Inflammatory macrophage treated with lipopolysaccharide for 4 hours (primary cell): ENCODE measurements at regions not wholly inside any gene's neighbourhood (a gene's known extent, or its start where the extent isn't known, plus 50 kb on each side); places are given as distances from the start of the nearest gene placed in this dataset.
"Not testable (repeated sequence)": the region's sequence is repeated elsewhere in the genome, so short reads cannot be mapped to it uniquely, and the experiment has no call there.

ENCODE experiments used
- DNase-seq: peaks from one replicate; pipeline ENCODE4 v3.0.0-alpha.2; 2020

DNA sequence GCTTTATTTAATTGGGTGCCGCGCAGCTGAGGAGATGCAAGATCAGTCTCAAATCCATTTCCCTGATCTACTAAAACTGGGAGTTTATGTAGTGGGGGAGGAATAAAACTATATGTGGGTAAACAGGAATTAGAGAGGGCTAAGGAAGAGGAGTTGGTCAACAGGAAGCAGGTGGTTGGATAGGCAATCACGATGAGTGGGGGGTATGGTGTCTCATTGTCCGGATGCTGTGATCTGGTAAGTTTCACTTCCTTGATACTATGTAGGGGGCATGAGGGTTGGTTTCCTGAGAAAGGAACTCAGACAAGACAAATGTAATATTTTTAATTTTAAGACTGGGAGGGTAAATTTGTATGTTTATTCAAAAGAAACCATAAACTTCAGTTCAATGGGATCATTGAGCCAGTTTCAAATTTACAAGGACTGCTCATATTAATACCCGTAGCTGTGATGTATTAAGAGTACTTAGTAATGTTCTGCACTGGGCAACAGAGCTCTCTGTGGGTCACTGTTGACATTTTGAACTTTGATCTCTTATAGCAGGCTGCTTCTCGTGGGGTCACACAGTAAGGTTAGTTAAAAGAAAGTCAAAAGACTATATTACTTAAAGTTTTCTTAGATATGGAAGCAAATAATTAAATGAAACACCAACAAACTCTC, 786.2 kb upstream of the FBXO33 start:
- DNase-seq = no peak

DNA sequence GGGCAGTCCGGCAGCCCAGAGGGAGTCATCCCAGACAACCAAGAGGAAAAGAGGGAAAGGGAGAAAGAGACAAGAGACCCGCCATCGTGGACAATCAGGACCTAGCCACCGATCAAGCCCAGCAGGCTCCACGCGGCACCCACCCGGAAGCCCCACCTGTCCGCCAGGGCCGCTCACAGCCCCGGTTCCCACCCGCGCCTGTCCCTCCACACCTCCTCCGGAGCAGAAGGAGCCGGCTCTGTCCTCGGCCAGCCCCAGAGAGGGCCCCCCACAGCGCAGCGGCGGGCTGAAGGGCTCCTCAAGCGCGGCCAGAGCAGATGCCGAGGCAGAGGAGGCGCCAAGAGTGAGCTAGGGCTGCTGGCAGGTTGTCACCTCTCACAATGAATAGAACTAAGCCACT, 784.7 kb upstream of the FBXO33 start:
- no peak for DNase-seq

DNA sequence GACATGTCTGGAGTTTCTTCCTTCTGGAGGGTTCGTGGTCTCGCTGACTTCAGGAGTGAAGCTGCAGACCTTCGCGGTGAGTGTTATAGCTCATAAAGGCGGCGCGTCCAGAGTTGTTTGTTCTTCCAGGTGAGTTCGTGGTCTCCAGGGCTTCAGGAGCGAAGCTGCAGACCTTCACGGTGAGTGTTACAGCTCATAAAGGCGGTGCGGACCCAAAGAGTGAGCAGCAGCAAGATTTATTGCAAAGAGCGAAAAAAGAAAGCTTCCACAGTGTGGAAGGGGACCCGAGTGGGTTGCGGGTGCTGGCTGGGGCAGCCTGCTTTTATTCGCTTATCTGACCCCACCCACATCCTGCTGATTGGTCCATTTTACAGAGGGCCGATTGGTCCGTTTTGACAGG, 784.2 kb upstream of the FBXO33 start:
- not testable (repeated sequence) for DNase-seq

DNA sequence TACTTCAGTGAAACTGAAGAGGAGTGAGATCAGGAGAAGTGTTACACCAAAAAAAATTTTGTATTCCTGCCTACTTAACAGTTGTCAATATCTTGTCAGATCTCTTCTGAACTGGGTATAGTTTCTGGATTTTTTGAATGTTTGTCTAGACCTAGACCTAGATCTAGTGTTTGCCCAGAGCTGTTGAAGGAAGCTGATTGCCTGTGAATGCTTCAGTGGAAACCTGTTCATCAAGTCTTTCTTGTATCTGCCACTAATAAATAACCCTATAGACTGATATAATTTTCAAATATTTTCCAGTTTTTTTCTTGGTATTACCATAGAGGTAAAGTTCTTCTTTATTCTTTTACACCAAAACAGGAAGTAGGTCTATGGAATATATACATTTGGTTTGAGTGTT, 781.5 kb upstream of the FBXO33 start:
- DNase-seq = no peak

DNA sequence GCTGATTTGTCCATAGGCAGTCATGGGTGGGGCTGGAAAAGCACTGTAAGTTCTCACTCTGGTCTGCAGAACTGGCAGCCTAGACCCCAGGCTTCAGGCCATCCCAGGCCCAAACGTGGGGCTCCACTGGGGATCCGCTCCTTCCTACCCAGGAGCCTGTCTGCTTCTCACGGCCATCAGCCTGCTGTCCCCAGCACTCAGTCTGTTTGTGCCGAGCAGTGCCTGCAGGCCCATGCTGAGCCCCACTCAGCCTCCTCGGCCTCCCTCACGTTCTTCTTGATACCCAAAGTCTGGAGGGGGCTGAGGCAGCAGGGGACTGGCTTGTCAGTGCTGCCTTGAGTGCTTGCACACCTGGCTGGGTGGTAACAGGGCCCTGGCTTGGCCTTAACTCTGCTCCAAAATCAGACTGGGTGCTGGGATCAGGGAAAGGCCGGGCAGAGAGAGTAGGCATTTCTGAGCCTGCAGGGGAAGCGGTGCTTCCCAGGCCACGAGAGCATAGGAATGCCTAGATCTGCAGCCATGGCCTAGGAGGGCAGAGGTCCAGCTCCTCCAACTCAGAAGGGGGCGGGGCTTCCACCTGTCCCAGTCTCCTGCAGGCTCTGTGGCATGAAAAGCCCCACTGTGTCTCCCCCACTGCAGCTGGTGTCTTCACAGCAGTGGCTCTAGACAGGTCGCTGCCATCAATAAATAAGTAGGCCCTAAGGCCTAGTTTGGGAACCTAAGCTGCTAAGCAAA, 772.4 kb upstream of the FBXO33 start:
- DNase-seq = no peak

DNA sequence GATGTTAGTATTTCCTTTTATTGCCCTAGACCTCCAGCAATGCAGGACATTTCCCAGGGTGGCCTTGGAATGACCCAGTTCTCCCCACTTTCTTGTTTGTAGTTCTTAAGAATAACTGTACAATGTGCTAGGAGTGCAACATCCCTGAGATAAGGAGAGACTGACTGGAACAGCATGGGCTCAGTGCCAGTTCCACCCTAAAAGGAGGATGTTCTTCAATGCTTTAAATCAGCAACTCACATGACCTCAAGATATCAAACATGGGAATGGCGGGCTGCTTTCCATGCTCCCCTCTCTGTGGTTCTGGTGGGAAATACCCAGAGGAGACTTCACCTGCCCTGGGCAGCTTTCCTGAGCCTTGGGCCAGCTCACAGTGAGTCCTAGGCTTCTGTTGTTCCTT, 766.9 kb upstream of the FBXO33 start:
- no peak for DNase-seq

DNA sequence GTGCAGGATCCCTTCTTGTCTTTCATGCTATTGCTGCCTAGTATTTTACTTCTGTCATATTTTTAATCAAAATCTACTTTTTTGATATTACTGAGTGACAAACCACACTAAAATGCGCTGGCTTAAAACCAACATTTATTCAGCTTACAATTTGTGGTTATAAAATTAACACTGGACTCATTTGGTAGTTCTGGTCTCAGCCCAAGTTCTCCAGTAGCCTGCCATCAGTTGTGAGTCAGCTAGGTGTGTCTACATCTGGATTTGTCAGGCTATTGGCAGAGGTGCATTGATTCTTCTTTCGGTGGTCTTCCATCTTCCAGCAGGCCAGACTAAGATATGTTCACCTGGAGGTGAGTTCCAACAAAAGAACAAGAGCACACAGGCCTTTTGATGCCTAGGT, 765.1 kb upstream of the FBXO33 start:
- no peak for DNase-seq

DNA sequence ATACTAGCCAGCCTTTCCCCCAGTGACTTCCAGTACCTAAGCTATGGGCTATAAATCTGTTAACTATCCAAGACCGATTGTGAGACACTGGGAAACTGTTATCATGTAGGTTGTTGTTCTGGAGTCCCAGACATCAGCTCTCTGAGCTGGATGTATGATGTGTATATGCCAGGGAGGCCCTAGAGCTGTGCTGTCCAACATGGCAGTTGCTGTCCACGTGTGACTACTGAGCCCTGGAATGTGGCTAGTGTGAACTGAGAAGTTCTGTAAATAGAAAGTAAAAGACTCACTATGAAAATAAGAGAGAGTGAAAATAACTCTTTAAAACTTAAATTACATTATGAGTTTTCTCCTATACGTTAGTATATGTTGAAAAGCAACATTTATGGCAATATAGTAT, 755.8 kb upstream of the FBXO33 start:
- no peak for DNase-seq

DNA sequence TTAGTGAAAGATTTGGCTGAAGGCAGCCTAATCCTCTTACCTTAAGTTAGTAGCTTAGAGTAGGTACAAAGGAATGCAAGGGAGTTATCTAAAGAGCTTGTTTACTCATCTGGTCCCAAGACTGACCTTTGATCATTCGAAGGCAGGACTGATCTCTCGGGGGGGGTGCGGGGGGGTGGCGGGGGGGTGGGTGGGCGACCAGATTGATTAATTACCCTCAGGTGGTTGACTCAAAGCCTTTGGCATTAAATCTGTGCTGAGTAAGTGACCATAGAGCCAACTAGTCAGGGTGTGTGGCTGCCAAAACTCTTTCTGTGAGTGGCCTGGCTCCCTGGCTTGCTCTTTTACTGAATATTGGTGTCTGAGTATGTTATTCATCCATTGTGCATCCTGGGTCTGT, 731.9 kb upstream of the FBXO33 start:
- DNase-seq = no peak

DNA sequence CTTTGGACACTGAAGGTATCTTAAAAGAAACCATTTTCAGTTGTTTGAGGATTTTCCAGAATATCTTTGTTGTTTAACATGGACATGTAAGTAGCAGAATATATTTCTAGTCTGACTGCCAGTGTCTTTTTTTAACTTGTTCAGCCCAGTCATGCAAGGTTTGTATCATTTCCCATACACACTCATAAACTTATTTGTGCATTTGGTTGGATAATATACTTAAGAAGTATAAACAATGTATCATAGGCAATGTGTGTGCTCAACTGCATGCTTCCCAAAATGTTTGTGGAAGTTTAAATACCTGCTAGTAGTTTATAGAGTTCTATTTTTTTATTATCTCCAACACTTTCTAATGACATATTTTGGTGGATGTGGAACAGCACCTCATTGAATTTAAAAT, 707.4 kb upstream of the FBXO33 start:
- no peak for DNase-seq

DNA sequence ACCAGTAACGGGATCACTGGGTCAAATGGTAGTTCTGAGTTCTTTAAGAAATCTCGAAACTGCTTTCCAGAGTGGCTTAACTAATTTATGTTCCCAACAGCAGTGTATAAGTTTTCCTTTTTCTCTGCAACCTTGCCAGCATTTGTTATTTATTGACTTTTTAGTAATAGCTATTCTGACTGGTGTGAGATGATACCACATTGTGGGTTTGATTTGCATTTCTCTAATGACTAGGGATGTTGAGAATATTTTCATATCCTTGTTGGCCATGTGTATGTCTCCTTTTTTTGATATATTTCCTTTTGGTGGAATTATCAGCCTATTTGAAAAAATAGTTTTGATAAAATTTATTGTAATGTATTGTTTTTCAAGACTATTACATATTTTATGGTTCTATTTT, 701.2 kb upstream of the FBXO33 start:
- no peak for DNase-seq

DNA sequence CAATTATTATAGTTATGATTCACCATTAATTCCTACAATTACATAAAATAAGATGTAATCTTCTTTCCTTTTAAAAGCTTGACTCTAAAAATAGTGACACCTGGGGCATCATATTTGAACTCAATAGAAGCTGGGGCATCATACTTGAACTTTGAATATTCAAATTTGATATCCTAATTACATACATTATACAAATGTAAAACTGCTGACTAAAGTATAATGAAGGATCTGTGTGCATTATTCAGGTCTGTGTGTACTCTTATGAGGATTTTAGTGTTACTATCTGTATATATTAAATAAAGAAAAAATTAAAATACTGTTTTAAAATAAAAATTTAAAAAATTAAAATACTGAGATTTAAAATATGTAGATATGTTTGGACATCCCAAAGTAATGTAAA, 696.9 kb upstream of the FBXO33 start:
- no peak for DNase-seq

DNA sequence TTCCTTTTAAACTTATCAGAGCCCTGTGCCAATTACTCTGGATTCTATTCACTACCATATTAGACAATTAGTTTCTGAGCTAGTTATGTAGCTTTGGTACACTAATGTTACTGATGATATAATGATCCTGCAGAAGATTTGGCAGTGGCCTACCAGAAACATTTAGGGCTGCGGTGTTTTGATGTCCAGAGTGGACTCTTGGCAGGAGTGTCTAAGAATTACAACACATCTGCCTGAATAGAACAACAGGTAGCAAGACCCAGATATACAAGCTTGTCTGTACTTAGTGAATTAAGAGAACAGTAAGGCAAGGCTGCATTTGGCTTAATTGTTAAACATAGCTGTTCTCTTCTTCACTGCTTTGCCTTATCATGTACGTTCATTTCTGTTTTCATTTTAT, 691.6 kb upstream of the FBXO33 start:
- no peak for DNase-seq

DNA sequence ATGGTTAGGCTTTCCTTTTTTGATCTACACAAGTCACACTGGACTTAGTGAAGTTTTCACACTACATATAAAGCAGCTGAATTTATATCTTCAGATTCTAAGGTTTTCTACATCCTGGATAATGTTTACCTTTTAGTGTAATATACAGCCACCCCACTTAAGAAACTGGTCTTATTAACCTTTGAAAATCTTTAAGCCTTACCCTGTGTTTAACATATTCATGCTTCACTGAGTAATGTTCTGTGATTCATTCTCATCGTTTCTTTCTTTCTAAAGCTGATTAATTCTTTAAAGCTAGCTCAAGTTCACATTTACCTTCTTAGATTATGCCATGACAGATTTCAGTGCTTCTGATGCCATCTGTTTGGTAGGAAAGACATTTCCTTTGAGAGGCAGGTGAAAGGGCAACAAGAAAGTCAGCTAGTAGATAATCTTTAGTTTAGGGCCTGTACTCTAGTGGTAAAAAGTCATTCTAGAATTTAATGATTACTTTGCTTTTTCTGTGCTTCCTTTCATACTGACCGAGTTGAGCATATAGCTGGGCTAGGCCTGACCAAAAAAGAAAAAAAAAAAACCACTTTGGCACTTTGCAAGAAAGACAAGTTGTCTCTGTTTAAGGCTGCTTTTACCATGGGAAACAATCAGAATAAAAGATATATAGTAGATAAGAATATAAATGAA, 690.9 kb upstream of the FBXO33 start:
- no peak for DNase-seq

DNA sequence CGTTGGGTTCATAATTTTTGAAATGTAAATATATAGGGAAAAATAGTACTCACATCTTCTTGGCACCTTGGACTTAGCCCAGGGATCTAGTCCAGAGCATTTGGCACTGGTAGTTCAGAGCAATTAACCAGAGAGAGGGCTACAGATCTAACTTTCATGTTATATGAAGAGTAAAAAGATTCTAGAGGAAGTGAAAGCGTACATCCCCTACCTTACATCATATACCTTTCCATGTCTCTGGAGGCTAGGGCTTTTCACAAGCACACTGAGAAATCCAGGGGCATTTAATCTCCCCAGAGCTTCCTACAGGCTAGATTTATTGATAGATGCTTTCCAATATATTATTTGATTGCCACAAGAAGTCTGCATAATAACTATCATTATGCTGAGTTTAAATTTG, 687.5 kb upstream of the FBXO33 start:
- DNase-seq = no peak

DNA sequence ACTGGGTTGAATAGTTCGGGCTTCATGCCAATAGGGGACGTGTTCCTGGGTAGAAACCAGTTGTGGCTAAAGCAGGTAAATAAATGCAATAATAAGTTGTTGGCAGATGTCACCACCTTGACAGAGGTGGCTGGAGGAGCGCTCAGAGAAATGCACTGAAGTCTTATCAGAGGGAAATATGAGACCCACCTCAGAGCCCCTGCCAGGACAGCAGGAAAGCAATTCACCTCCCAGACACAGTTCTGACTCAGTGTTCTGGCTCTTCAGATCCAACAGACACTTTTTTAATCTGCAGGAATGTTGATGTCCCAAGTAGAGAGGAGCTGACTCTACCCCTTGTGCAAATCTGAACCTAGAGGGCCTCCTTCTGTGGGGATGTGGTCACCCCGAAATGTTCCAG, 687.1 kb upstream of the FBXO33 start:
- no peak for DNase-seq

DNA sequence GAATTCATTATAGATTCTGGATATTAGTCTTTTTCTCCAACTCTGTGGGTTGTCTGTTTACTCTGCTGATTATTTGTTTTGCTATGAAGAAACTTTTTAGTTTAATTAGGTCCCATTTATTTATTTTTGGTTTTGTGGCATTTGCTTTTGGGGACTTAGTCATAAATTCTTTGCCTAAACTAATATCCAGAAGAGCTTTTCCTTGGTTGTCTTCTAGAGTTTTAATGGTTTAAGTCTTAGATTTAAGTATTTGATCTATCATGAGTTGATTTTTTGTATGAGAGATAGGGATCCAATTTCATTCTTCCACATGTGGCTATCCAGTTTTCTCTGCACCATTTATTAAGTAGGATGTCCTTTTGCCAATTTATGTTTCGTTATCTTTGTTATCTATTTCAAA, 683.4 kb upstream of the FBXO33 start:
- DNase-seq = no peak

DNA sequence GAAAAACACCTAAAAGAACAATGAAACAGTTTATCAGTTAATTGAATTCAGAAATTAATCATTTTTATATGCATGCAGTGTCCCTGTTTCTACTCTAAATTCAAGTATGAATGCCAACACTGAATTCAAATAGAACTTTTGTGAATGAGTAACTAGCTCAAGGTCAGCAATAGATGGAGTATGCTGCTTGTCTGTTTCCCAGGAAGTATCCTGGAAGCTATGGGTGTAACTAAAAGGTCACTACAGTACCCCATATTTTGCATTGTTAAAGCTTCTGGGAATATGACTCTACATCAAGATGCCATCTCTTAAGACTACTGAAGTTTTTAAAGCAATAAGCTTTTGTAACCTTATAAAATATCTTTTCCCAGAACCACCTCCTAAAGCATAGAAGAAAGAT, 681.4 kb upstream of the FBXO33 start:
- DNase-seq = no peak

DNA sequence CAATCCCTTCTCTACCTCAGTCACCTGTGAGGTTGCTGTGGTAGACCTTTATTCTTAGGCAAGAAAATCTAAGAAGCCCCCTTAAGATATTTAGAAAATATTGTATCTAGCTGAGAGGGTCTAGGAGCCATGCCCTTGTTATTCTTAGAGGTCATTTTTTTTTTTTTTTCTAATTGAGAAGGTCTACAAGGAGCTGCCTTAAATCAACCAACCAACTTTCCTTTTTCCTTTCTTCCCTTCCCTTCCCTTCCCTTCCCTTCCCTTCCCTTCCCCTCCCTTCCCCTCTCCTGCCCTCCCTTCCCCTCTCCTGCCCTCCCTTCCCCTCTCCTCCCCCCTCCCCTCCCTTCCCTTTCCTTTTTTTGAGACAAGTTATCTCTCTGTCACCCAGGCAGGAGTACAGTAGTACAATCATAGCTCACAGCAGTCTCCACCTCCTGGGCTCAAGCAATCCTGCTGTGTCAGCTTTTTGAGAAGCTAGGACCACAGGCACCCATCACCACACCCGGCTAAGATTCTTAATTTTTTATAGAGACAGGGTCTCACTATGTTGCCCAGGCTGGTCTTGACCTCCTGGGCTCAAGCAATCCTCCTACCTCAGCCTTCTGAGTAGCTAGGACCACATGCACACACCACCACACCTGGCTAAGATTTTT, 668.4 kb upstream of the FBXO33 start:
- no peak for DNase-seq

DNA sequence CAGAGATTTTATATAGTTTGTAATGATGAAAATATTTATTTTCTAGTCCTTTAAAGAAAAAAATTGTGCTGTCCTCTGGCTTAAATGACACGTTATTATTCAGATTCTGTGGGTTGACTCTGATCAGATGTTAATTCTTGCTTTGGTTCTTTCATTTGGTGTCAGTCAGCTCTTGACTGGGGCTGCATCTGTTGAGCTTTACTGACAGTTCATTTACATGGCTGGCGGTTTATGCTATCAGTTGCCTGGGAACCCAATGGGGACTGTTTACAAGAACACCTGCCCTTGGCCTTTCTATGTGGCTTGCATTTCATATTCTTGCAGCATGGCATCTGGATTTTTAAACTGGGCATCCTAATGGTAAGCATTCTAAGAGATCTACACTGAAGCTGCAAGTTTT, 667.1 kb upstream of the FBXO33 start:
- no peak for DNase-seq

DNA sequence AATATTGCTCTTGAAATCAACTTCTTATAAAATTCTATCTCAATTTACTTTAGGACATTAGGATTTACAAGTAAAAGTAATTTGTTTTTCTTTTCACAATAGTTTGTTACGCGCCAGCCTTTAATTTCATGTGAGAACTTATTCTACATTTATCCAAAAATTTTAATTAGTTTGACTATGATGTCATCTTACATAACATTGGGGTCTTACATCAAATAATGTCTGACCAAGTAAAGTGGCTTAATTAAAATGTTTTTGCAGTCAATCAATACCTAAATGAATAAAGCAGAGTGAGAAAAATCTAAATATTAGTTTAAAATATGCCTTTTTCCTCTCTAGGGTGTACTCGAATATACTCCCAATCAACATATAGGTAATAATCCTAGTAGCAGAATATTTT, 666.2 kb upstream of the FBXO33 start:
- no peak for DNase-seq

DNA sequence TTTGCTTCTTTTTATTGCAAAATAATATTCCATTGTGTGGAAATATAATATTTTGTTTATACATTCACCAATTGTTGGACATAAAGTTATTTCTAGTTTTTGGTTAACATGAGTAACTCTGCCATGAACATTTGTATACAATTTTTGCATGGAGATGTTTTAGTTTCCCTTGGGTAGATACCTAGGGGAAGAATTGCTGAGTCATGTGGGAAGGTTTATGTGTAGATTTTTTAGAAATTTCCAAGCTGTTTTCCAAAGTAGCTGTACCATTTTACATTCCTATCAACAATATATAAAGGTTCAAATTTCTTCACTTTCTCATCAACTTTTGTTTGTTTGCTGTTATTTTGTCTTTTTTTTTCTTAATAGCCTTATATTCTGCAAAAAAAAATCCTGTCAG, 664.7 kb upstream of the FBXO33 start:
- DNase-seq = no peak

DNA sequence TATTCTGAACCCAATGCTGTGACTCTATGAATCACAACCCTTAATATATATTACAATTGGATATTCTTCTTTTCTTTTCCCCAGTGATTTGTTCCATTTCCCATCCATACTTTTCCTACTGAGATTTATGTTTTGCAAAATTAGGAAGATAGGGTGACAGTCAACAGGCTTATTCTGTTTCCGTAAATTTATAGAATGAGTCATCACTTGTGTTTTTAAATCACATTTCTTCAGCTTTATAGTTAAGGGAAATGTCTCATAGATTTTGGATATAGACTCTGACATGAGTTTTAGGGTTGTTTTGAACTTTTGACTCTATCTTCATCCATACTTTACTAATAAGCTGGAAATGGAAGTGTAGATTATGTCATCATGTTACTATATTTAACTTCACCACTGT, 661.6 kb upstream of the FBXO33 start:
- DNase-seq = no peak

DNA sequence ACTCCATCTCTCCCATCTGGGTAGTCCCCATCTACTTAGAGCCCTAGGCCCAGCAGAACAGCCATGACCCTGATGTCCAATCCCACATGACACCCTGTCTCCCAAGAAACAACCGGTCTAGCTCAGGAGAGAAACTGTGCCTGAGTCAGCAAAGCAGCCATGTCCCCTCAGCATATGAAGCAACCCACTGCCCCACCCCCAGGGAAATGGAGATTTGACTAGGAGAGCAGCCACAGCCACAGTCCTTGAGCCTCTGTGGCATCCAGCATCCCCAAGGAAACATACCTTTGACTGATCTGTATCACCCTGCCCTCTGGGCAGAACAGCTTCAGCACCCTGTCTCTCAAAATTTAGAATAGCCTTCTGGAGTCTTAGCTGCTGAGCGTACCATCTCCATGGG, 641.9 kb upstream of the FBXO33 start:
- DNase-seq = no peak
